Peyer's patch (tissue), 4 donors: ENCODE measurements at regions not wholly inside any gene's neighbourhood (a gene's known extent, or its start where the extent isn't known, plus 50 kb on each side); places are given as distances from the start of the nearest gene placed in this dataset.

Experiments used
- POLR2A ChIP-seq, 2 donors: fragments of 450-650 bp; IDR thresholded peaks; one replicate each; pipeline ENCODE4 v1.5.1; 2017; ENCODE audit warnings: antibody characterized with exemption in 2 of 2, mild to moderate bottlenecking in 2 of 2, moderate library complexity in 2 of 2
- TF ChIP-seq, protein P1 (sequence below), 6 experiments: fragments of 450-650 bp in 4 of 6; fragments of 200-600 bp in 2 of 6; sonication (generic) in 1 of 6; IDR thresholded peaks; one replicate each; pipeline ENCODE4 v1.5.1; 2017 to 2019; ENCODE audit warnings: antibody characterized with exemption in 6 of 6, mild to moderate bottlenecking in 3 of 6, moderate library complexity in 1 of 6

- TF ChIP-seq, protein P1, sequence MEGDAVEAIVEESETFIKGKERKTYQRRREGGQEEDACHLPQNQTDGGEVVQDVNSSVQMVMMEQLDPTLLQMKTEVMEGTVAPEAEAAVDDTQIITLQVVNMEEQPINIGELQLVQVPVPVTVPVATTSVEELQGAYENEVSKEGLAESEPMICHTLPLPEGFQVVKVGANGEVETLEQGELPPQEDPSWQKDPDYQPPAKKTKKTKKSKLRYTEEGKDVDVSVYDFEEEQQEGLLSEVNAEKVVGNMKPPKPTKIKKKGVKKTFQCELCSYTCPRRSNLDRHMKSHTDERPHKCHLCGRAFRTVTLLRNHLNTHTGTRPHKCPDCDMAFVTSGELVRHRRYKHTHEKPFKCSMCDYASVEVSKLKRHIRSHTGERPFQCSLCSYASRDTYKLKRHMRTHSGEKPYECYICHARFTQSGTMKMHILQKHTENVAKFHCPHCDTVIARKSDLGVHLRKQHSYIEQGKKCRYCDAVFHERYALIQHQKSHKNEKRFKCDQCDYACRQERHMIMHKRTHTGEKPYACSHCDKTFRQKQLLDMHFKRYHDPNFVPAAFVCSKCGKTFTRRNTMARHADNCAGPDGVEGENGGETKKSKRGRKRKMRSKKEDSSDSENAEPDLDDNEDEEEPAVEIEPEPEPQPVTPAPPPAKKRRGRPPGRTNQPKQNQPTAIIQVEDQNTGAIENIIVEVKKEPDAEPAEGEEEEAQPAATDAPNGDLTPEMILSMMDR (IDR thresholded peaks at IDR 0.05), result no peak
- no peak for TF ChIP-seq POLR2A (IDR thresholded peaks at IDR 0.05)
These were observed 1059.3 kb downstream of the TMEM121 start for GRCh38 chr14:106585692-106586091.
